ENCODE measurements at regions not wholly inside any gene's neighbourhood (a gene's known extent, or its start where the extent isn't known, plus 50 kb on each side); places are given as distances from the start of the nearest gene placed in this dataset.

DNA sequence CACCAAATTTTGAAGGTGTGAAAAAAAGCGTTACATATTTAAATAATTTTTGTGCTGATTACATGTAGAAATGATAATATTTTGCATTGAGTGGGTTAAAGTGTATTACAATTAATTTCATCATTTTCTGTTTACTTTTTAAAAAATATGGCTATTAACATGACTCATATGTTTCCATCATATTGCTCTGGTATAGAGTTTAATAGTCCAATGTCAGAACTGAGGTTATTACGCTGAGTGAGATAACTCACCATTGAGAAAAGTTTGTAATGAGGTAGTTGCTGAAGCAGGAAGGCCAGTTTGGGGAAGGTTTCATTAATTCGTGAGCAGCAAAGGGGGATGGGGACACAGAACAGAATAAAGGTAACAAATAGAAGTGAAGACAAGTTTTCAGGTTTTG, 865.7 kb upstream of the MGAT4C start:
- Histone ChIP-seq H3K9me3 (no peaks in the 10 kb centered on the region), H3K27ac (no peak overlapping the region), H3K27me3 (no peaks in the 10 kb centered on the region), H3K4me1 (ENCODE audit: control insufficient read depth in 1 of 2, insufficient read depth in 1 of 2, low read depth in 1 of 2, low read length in 1 of 2) (no peaks in the 10 kb centered on the region), H3K4me3 (ENCODE audit: low read depth in 1 of 2, low read length in 1 of 2) (no peak overlapping the region), H3K36me3 (no peaks in the 10 kb centered on the region)
- TF ChIP-seq, protein P1, sequence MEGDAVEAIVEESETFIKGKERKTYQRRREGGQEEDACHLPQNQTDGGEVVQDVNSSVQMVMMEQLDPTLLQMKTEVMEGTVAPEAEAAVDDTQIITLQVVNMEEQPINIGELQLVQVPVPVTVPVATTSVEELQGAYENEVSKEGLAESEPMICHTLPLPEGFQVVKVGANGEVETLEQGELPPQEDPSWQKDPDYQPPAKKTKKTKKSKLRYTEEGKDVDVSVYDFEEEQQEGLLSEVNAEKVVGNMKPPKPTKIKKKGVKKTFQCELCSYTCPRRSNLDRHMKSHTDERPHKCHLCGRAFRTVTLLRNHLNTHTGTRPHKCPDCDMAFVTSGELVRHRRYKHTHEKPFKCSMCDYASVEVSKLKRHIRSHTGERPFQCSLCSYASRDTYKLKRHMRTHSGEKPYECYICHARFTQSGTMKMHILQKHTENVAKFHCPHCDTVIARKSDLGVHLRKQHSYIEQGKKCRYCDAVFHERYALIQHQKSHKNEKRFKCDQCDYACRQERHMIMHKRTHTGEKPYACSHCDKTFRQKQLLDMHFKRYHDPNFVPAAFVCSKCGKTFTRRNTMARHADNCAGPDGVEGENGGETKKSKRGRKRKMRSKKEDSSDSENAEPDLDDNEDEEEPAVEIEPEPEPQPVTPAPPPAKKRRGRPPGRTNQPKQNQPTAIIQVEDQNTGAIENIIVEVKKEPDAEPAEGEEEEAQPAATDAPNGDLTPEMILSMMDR (IDR thresholded peaks at IDR 0.05), result no peak

DNA sequence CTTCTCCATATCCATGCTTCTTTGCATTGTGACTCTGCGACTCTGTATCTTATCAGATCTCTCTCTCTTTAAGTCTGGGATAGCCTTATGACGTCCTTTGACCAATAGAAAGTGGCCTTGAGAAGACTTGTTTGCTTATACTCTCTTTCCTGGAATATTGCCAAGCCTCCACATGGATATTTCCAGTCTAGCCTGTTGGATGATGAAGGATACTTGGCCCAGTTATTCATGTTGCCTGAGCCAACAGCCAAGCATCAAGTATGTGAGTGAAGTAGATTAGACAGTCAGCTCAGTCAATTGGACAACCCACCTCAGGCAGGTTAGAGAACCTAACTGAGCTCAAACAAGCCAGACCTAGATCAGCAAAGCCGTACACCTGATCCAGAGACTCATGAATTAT, 864.2 kb upstream of the MGAT4C start:
- Histone ChIP-seq H3K27ac (no peak overlapping the region), H3K27me3 (no peaks in the 10 kb centered on the region), H3K4me1 (ENCODE audit: control insufficient read depth in 1 of 2, insufficient read depth in 1 of 2, low read depth in 1 of 2, low read length in 1 of 2) (no peaks in the 10 kb centered on the region), H3K9me3 (no peaks in the 10 kb centered on the region), H3K4me3 (ENCODE audit: low read depth in 1 of 2, low read length in 1 of 2) (no peak overlapping the region), H3K36me3 (no peaks in the 10 kb centered on the region)
- TF ChIP-seq, protein P1 (IDR thresholded peaks at IDR 0.05), result no peak

- Histone ChIP-seq H3K4me1 (ENCODE audit: control insufficient read depth in 1 of 2, insufficient read depth in 1 of 2, low read depth in 1 of 2, low read length in 1 of 2) (no peaks in the 10 kb centered on the region), H3K4me3 (ENCODE audit: low read depth in 1 of 2, low read length in 1 of 2) (no peak overlapping the region), H3K27ac (no peak overlapping the region), H3K9me3 (no peaks in the 10 kb centered on the region), H3K36me3 (no peaks in the 10 kb centered on the region), H3K27me3 (no peaks in the 10 kb centered on the region)
- TF ChIP-seq, protein P1 (IDR thresholded peaks at IDR 0.05), result no peak
Measured at GRCh38 chr12:87119713-87120112, 863.5 kb upstream of the MGAT4C start.

GRCh38 chr12:87117526-87117925, 861.3 kb upstream of the MGAT4C start:
- Histone ChIP-seq H3K27ac (no peak overlapping the region), H3K4me1 (ENCODE audit: control insufficient read depth in 1 of 2, insufficient read depth in 1 of 2, low read depth in 1 of 2, low read length in 1 of 2) (no peaks in the 10 kb centered on the region), H3K4me3 (ENCODE audit: low read depth in 1 of 2, low read length in 1 of 2) (no peak overlapping the region), H3K9me3 (no peaks in the 10 kb centered on the region), H3K36me3 (no peaks in the 10 kb centered on the region), H3K27me3 (no peaks in the 10 kb centered on the region)
- TF ChIP-seq, protein P1 (IDR thresholded peaks at IDR 0.05), result no peak

GRCh38 chr12:87116780-87117179, 860.6 kb upstream of the MGAT4C start:
- Histone ChIP-seq H3K36me3 (no peaks in the 10 kb centered on the region), H3K4me1 (ENCODE audit: control insufficient read depth in 1 of 2, insufficient read depth in 1 of 2, low read depth in 1 of 2, low read length in 1 of 2) (no peaks in the 10 kb centered on the region), H3K9me3 (no peaks in the 10 kb centered on the region), H3K27me3 (no peaks in the 10 kb centered on the region), H3K4me3 (ENCODE audit: low read depth in 1 of 2, low read length in 1 of 2) (no peak overlapping the region), H3K27ac (no peak overlapping the region)
- TF ChIP-seq, protein P1 (IDR thresholded peaks at IDR 0.05), result no peak
